HG03342 (cell line): ENCODE measurements at regions not wholly inside any gene's neighbourhood (a gene's known extent, or its start where the extent isn't known, plus 50 kb on each side); places are given as distances from the start of the nearest gene placed in this dataset.
"Not testable (repeated sequence)": the region's sequence is repeated elsewhere in the genome, so short reads cannot be mapped to it uniquely, and the experiment has no call there.

ENCODE experiments used
- ATAC-seq: cut with Tn5 transposase; IDR thresholded peaks from one replicate; pipeline ENCODE4 v1.9.1; 2021; ENCODE audit warnings: mild to moderate bottlenecking, moderate library complexity; ENCODE audit not compliant: unreplicated experiment

DNA sequence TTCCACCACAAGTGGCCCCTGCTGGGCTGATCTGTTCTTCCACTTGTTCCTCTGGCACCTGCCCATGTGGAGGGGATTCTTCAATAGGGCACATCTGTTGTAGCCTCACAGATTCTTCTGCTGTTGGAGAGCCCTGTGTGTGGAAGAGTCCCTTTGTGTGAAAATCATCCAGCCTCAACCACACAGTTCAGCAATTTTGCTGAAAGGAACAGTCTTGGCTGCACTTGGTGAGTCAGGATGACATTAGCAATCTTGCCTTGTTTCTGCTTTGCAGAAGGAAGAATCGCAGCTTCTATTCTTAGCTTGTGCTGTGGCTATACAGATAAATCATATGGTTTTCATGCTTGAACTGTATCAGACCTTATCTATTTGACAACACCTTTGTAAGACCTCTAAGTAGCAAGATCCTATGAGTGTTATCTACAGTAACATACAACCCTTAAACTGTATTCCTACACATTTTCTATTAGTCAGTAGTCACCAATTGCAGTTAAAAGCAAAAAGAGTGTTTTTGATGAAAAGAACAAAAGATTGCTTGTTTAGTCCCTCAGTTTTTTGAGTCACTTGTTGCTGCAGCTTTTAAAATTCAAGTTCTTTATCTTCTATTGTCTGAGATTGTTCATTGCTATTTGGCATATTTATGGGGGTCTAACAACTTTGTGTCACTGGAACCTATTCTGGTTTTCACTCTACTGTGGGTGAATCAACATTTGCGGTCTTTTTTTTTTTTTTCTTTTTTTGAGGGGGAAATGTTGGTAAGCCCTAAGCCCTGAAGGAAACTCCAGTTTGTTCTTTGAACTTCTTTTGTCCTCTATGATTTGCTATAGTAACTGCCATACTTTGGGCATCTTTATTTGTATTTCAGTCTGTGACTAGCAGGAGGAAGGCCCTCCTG lies 231.6 kb downstream of the TFAP2B start:
- no peak for ATAC-seq

DNA sequence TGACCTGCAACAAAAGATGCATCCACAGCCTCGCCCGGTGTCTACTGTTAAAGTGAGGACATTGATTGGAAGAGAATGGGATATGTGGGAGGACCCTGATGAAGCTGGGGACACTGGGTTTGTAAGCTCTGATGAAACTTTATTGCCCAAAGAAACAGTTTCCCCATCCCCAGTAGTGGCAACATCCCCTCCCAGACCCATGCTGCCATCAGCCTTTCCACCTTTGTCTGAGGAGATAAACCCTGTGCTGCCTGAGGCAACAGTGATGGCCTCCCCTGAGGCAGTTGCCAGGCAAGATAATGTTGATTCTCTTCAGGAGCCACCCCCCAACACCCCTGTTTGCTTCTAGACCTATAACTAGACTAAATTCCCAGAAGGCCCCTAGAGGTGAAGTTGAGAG lies 234.0 kb downstream of the TFAP2B start:
- not testable (repeated sequence) for ATAC-seq

- ATAC-seq, result not testable (repeated sequence)
Measured at GRCh38 chr6:51055316-51055715, 236.6 kb downstream of the TFAP2B start.

GRCh38 chr6:51057296-51057695 lies 238.6 kb downstream of the TFAP2B start:
- ATAC-seq, result no peak

GRCh38 chr6:51060262-51060762 lies 241.6 kb downstream of the TFAP2B start:
- ATAC-seq, result no peak

GRCh38 chr6:51062166-51062722 lies 243.6 kb downstream of the TFAP2B start:
- no peak for ATAC-seq

DNA sequence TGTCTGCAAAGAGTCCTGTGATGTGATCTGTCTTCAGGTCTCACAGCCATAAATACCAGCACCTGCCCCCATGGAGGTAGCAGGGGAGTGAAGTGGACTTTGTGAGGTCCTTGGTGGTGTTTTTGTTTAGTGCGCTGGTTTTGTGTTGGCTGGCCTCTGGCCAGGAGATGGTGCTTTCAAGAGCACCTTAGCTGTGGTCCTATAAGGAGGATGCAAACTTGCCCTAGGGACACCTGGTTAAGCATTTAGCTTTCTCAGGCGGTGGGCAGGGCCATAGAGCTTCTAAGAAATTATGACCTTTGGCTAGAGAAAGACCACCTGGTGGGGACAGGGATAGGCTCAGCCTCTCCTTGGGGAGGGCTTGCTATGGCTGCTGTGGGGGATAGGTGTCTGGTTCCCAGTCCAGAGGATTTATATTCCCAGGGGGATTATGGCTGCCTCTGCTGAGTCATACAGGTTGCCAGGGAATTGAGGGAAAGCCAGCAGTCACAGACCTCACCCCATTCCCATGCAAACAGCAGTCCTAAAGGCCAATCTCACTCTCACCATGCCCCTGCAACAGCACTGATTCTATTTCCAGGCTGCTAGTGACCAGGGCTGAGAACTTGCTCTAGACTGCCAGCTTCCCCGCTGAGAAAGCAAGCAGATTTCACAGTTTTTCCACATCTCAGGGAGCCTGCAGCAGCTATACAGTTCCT lies 259.3 kb downstream of the TFAP2B start:
- ATAC-seq, result no peak

DNA sequence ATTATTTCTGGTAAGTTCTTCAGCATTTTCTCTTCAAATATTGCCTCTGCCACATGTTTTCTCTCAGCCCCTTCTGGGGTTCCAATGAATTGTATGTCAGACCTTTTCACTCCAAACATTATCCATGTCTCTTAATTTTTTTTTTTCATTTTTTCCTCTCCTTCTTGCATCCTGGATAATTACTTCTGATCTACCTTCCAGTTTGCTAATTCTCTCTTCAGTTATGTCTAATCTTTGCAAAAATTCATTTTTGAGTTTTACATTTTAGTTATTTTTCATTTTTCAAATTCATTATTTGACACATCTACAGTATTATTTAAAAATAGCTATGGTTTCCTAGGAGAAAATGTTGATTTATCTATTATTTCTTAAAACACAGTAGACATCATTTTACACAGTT lies 271.7 kb downstream of the TFAP2B start:
- no peak for ATAC-seq

- no peak for ATAC-seq
Measured at GRCh38 chr6:51093871-51094270, 275.2 kb downstream of the TFAP2B start.

DNA sequence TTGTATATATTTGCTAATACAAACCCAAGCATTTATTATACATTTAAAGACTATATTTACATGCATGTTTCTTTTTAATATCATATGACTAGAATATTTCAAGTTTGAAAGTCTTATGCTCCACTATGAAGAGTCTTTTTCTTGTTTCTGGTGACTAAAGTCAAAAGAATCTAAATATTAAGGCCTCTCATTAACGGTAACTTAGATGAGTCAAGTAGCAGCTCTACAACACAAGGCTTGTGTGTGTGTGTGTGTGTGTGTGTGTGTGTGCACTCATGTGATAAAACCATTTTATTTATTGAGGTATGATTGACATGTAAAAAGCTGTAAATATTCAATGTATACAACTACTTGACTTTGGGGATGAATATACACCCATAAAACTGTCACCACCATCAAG lies 275.6 kb downstream of the TFAP2B start:
- ATAC-seq, result no peak

DNA sequence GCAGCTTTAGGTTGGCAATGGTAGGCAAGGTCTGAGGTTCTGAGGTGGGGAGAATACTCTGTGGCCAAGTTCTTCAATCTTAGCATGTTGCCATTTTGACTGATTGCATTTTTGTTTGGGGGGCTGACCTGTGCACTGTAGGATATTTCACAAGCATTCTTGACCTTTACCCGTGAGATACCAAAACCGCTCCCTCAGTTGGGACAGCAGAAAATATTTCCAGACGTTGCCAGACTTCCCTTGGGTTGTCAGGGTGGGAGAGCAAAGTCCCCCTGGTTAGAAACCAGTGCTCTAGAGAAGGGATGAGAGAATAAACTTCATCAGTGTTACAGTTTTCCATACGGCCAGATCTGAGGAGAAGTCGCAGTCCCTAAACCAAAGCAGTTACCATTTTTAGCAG lies 279.6 kb downstream of the TFAP2B start:
- ATAC-seq, result no peak

- no peak for ATAC-seq
Measured at GRCh38 chr6:51098791-51099190, 280.1 kb downstream of the TFAP2B start.

DNA sequence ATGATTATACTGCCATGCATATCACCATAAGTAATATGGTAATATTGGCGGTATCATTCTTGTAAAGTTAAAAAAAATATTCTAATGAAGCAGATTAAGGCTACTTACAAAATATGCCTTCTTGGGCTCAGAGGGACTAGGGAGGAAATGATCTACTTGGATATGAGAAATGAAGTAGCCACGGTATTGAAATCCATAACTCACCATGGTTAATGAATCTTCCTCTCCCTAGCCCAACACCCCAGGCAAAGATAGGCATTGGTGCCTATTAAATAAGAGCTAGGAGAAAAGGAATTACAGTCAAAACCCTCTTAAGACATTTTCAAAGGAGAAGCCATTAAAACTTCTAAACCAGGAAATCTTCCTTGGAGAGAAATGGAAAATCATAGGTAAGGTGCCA lies 280.5 kb downstream of the TFAP2B start:
- ATAC-seq, result no peak

- no peak for ATAC-seq
Measured at GRCh38 chr6:51105357-51105756, 286.7 kb downstream of the TFAP2B start.

DNA sequence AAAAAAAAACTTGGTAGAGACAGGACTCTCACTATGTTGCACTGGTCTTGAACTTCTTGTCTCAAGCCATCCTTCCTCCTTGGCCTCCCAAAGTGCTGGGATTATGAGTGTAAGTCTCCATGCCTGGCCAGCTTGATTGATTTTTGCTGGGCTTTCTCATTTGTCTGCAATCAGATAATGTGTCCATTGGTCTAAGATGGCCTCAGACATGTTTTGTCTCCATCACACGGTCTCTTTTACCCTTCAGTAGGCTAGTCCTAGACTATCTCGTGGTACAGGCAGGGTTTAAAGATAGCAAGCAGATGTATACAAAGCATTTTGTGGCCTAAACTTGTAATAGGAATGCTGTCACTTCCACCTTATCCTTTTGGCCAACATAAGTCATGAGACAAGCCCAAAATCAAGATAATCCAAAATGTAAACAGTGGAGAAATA lies 289.1 kb downstream of the TFAP2B start:
- no peak for ATAC-seq

DNA sequence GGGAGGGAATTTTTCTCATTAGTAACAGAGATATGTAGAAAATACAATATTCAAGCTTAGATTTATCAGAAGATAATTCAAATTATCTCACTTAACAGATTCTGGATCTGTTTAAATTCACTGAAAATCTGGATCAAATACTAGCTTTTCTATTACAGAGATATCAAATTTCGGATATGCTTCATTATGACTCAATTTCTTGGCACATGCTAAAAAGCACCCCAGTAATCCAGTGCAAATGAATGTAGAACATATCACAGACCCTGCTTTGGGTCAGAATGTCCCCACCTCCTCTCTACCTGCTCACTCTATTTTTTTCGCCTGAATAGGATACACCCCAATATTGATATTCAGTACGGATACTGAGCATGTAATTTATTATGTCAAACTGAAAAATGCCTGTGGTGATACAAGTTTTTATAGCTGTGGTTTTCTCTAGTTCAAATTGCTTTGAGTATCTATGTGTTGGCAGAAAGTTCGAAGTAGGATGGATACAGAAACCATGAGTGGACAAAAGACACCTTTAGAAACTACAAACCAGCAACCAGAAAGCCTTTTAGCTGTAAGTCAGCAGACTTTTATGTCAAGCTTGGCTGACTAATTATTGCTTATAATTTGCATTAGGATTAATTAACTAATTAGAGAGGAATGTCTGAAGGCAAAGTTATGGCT lies 290.0 kb downstream of the TFAP2B start:
- ATAC-seq, result no peak

- ATAC-seq, result no peak
Measured at GRCh38 chr6:51112731-51113130, 294.1 kb downstream of the TFAP2B start.

- ATAC-seq, result no peak
Measured at GRCh38 chr6:51116723-51117122, 298.1 kb downstream of the TFAP2B start.

- no peak for ATAC-seq
Measured at GRCh38 chr6:51118792-51119191, 300.1 kb downstream of the TFAP2B start.

GRCh38 chr6:51120016-51120415 lies 301.3 kb downstream of the TFAP2B start:
- ATAC-seq, result no peak

DNA sequence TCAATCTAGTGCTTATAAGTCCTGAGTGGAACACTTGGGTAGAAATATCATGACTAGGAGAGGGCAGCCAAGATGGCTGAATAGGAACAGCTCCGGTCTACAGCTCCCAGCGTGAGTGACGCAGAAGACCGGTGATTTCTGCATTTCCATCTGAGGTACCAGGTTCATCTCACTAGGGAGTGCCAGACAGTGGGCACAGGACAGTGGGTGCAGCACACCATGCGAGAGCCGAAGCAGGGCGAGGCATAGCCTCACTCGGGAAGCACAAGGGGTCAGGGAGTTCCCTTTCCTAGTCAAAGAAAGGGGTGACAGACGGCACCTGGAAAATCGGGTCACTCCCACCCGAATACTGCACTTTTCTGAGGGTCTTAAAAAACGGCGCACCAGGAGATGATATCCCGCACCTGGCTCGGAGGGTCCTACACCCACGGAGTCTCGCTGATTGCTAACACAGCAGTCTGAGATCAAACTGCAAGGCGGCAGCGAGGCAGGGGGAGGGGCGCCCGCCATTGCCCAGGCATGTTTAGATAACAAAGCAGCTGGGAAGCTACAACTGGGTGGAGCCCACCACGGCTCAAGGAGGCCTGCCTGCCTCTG lies 302.8 kb downstream of the TFAP2B start:
- not testable (repeated sequence) for ATAC-seq
